ENCODE measurements at regions not wholly inside any gene's neighbourhood (a gene's known extent, or its start where the extent isn't known, plus 50 kb on each side); places are given as distances from the start of the nearest gene placed in this dataset.

DNA sequence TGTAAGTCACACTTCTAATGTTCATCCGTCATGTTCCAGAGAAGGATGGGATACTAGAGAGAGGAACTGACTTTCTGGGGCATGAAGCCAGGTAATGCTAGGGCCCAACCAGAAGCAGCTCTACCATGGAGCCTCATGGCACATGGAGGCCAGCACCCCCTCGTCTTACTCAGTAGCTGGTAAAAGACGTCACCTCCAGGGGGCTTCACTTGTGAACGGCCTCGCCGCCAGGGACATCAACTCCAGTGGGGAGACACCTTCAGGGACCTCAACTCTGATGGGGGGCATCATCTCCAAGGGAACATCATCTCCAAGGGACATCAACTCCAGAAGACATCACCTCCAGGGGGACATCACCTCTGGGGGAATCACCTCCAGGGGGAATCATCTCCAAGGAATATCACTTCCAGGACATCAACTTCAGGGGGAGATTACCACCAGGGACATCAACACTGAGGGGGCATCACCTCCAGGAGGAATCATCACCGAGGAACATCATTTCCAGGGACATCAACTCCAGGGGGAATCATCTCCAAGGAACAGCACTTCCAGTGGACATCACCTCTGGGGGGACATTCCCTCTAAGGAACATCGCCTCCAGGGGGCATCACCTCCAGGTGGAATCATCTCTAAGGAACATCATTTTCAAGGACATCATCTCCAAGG, 168.4 kb downstream of the NDUFA10 start:
- no peak for DNase-seq (ENCODE audit: low read depth)
- no peak overlapping the region for H3K4me3 ChIP-seq (ENCODE audit: low read length)
- TF ChIP-seq CTCF (conservative IDR thresholded peaks at IDR 0.05; ENCODE audit: low read length) = no peak

- H3K4me3 ChIP-seq (ENCODE audit: low read length) = no peak overlapping the region
- no peak for DNase-seq (ENCODE audit: low read depth)
- no peak for TF ChIP-seq CTCF (conservative IDR thresholded peaks at IDR 0.05; ENCODE audit: low read length)
Observed at GRCh38 chr2:239855863-239856587, 169.1 kb downstream of the NDUFA10 start.

- TF ChIP-seq CTCF (conservative IDR thresholded peaks at IDR 0.05; ENCODE audit: low read length) = no peak
- no peak for DNase-seq (ENCODE audit: low read depth)
- H3K4me3 ChIP-seq (ENCODE audit: low read length) = no peak overlapping the region
Observed at GRCh38 chr2:239854596-239854995, 170.5 kb downstream of the NDUFA10 start.

- DNase-seq (ENCODE audit: low read depth) = no peak
- no peak for TF ChIP-seq CTCF (conservative IDR thresholded peaks at IDR 0.05; ENCODE audit: low read length)
- H3K4me3 ChIP-seq (ENCODE audit: low read length) = no peak overlapping the region
Observed at GRCh38 chr2:239853706-239854327, 171.3 kb downstream of the NDUFA10 start.

DNA sequence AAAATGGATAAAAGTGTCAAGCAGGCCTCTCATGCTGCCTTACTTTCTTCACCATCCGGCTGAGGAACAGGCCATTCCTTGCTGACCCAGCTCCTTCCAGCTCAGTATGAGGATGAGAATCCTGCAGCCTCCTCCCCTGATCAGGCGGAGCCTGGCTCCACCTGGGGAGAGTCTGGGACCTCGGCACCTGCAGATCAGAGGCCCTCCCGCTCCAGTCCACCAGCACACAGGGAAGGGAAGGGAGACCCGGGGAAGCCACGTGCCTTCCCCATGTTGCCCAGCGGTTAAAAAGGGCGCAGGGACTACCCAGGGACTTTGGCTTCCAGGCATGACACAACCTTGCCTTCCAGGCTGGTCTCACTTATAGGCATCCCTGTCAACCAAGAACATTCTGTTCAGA, 172.0 kb downstream of the NDUFA10 start:
- TF ChIP-seq CTCF (conservative IDR thresholded peaks at IDR 0.05; ENCODE audit: low read length) = no peak
- H3K4me3 ChIP-seq (ENCODE audit: low read length) = no peak overlapping the region
- no peak for DNase-seq (ENCODE audit: low read depth)

DNA sequence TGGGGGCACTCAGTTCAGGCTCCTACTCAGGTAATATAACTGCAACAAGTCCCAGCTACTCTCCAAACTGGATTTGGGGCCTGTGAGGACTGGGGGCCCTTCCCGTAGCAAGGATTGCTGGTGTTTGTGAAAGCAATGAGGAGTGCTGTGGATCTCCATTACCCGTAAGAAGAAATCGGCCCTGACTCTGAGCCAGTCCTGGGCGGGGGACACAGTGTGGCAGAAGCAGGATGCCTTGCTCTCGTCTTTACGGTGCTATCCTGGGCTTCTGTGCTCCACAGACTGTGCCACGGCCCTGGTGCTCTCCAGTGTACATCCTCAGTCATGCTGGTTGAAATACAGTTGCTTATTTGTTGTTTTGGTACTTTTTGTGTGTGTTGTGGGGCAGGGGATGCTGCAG, 172.9 kb downstream of the NDUFA10 start:
- no peak overlapping the region for H3K4me3 ChIP-seq (ENCODE audit: low read length)
- no peak for DNase-seq (ENCODE audit: low read depth)
- TF ChIP-seq CTCF (conservative IDR thresholded peaks at IDR 0.05; ENCODE audit: low read length) = no peak
